ENCODE measurements at regions not wholly inside any gene's neighbourhood (a gene's known extent, or its start where the extent isn't known, plus 50 kb on each side); places are given as distances from the start of the nearest gene placed in this dataset.

GRCh38 chr16:49920397-49920796 lies 64.5 kb upstream of the ZNF423 start:
- TF ChIP-seq, protein P1, sequence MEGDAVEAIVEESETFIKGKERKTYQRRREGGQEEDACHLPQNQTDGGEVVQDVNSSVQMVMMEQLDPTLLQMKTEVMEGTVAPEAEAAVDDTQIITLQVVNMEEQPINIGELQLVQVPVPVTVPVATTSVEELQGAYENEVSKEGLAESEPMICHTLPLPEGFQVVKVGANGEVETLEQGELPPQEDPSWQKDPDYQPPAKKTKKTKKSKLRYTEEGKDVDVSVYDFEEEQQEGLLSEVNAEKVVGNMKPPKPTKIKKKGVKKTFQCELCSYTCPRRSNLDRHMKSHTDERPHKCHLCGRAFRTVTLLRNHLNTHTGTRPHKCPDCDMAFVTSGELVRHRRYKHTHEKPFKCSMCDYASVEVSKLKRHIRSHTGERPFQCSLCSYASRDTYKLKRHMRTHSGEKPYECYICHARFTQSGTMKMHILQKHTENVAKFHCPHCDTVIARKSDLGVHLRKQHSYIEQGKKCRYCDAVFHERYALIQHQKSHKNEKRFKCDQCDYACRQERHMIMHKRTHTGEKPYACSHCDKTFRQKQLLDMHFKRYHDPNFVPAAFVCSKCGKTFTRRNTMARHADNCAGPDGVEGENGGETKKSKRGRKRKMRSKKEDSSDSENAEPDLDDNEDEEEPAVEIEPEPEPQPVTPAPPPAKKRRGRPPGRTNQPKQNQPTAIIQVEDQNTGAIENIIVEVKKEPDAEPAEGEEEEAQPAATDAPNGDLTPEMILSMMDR (IDR thresholded peaks at IDR 0.05; ENCODE audit: low read length): no peak
- no peak for TF ChIP-seq EZH2 (optimal IDR thresholded peaks at IDR 0.05; ENCODE audit: low read depth, low read length)
- TF ChIP-seq EZH2phosphoT487 (IDR thresholded peaks at IDR 0.05; ENCODE audit: low read length): no peak
